ENCODE measurements at regions not wholly inside any gene's neighbourhood (a gene's known extent, or its start where the extent isn't known, plus 50 kb on each side); places are given as distances from the start of the nearest gene placed in this dataset.
"Not testable (repeated sequence)": the region's sequence is repeated elsewhere in the genome, so short reads cannot be mapped to it uniquely, and the experiment has no call there.

DNA sequence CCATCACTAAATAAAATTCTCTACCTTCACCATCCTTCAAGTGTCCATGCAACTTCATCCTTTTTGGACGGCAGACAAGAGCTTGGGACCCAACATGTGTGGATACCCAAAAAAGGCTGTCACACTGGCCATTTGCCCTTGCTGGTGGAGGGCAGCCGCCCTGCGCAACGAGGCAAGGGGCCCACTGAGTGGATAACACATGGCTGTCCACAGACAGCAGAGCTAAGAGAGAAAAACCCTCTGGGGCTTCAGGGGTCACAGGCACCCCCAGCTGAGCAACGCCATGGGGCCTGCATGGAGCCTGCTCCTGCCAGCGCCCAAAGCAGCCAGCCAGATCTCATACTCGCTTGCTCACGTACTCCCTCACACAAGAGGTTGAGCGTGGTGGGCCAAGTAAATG, 205.9 kb upstream of the NREP start:
- Histone ChIP-seq H3K9me3 (ENCODE audit: control extremely low read depth in 1 of 5, control insufficient read depth in 4 of 5, insufficient read depth in 2 of 5, low read depth in 1 of 5, low read length in 4 of 5) (peaks cover 0 to 3% (median 0%) of the 10 kb centered on the region in 5 experiments), H3K27me3 (replicated peaks in 2 of 5; ENCODE audit: control insufficient read depth in 4 of 5, insufficient read depth in 5 of 5, low read length in 4 of 5) (no peaks in the 10 kb centered on the region), H3K4me3 (ENCODE audit: control insufficient read depth in 1 of 7, extremely low read depth in 1 of 7, insufficient read depth in 4 of 7, low read depth in 2 of 7, low read length in 6 of 7) (no peak overlapping the region), H3K4me1 (ENCODE audit: control extremely low read depth in 1 of 4, control insufficient read depth in 4 of 4, insufficient read depth in 4 of 4, low read length in 3 of 4) (no peaks in the 10 kb centered on the region), H3K27ac (ENCODE audit: insufficient read depth in 1 of 2, low read depth in 1 of 2, low read length in 2 of 2, poor library complexity in 1 of 2, severe bottlenecking in 2 of 2) (no peak overlapping the region), H3K36me3 (ENCODE audit: control insufficient read depth in 4 of 4, insufficient read depth in 4 of 4, low read length in 3 of 4) (no peaks in the 10 kb centered on the region)
- DNase-seq: no peak
- 97% methylated on average over 8 of the region's 9 CpGs for WGBS (ENCODE audit: insufficient coverage)
- POLR2A ChIA-PET: interaction anchor here (0.6 kb wide), 1 partner anchor 13 kb away, joined by 3 read pairs; no protein-coding TSS in a partner anchor
- CTCF ChIA-PET: interaction anchor here (1.6 kb wide), 1 partner anchor 12 kb away, joined by 3 read pairs; no protein-coding TSS in a partner anchor

DNA sequence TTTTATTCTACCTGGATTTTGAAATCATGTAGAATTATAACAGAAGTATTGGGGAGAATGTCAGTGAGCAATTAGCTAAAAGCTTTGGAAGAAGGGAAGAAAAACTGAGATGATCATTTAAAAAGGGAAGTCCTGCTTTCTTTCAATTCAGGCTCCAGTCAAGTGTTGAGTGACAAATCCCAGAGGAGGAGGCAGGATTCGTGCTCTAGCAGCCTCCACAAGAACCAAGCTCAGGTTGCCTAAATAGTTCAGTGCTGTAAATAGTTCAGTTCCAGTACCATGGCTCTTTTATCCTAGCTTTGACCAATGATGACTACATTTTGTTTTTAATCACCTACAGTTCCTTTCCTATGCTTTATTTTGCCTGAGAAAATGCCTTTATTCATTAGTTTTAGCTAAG, 204.9 kb upstream of the NREP start:
- Histone ChIP-seq H3K9me3 (ENCODE audit: control extremely low read depth in 1 of 5, control insufficient read depth in 4 of 5, insufficient read depth in 2 of 5, low read depth in 1 of 5, low read length in 4 of 5) (peaks cover 0 to 3% (median 0%) of the 10 kb centered on the region in 5 experiments), H3K4me1 (ENCODE audit: control extremely low read depth in 1 of 4, control insufficient read depth in 4 of 4, insufficient read depth in 4 of 4, low read length in 3 of 4) (no peaks in the 10 kb centered on the region), H3K27ac (ENCODE audit: insufficient read depth in 1 of 2, low read depth in 1 of 2, low read length in 2 of 2, poor library complexity in 1 of 2, severe bottlenecking in 2 of 2) (no peak overlapping the region), H3K36me3 (ENCODE audit: control insufficient read depth in 4 of 4, insufficient read depth in 4 of 4, low read length in 3 of 4) (no peaks in the 10 kb centered on the region), H3K4me3 (ENCODE audit: control insufficient read depth in 1 of 7, extremely low read depth in 1 of 7, insufficient read depth in 4 of 7, low read depth in 2 of 7, low read length in 6 of 7) (no peak overlapping the region), H3K27me3 (replicated peaks in 2 of 5; ENCODE audit: control insufficient read depth in 4 of 5, insufficient read depth in 5 of 5, low read length in 4 of 5) (no peaks in the 10 kb centered on the region)
- CTCF ChIA-PET: interaction anchor here (1.6 kb wide), 1 partner anchor 13 kb away, joined by 3 read pairs; no protein-coding TSS in a partner anchor
- no CpG with 5 or more reads among the region's 1 CpG for whole genome bisulfite sequencing (ENCODE audit: insufficient coverage)
- DNase-seq: no peak
- POLR2A ChIA-PET: no interaction called here

GRCh38 chr5:111960476-111961215, 203.7 kb upstream of the NREP start:
- no peaks in the 10 kb centered on the region for H3K27me3 ChIP-seq (replicated peaks in 2 of 5; ENCODE audit: control insufficient read depth in 4 of 5, insufficient read depth in 5 of 5, low read length in 4 of 5)
- no peak overlapping the region for H3K27ac ChIP-seq (ENCODE audit: insufficient read depth in 1 of 2, low read depth in 1 of 2, low read length in 2 of 2, poor library complexity in 1 of 2, severe bottlenecking in 2 of 2)
- POLR2A ChIA-PET: no interaction called here
- H3K4me1 ChIP-seq (ENCODE audit: control extremely low read depth in 1 of 4, control insufficient read depth in 4 of 4, insufficient read depth in 4 of 4, low read length in 3 of 4): no peaks in the 10 kb centered on the region
- 92% methylated on average over 1 of the region's 2 CpGs for WGBS (ENCODE audit: insufficient coverage)
- H3K4me3 ChIP-seq (ENCODE audit: control insufficient read depth in 1 of 7, extremely low read depth in 1 of 7, insufficient read depth in 4 of 7, low read depth in 2 of 7, low read length in 6 of 7): no peak overlapping the region
- DNase-seq: no peak
- peaks cover 0 to 3% (median 0%) of the 10 kb centered on the region in 5 experiments for H3K9me3 ChIP-seq (ENCODE audit: control extremely low read depth in 1 of 5, control insufficient read depth in 4 of 5, insufficient read depth in 2 of 5, low read depth in 1 of 5, low read length in 4 of 5)
- H3K36me3 ChIP-seq (ENCODE audit: control insufficient read depth in 4 of 4, insufficient read depth in 4 of 4, low read length in 3 of 4): no peaks in the 10 kb centered on the region
- CTCF ChIA-PET: interaction anchor here (0.5 kb wide), 1 partner anchor 414 kb away, joined by 3 read pairs; no protein-coding TSS in a partner anchor

DNA sequence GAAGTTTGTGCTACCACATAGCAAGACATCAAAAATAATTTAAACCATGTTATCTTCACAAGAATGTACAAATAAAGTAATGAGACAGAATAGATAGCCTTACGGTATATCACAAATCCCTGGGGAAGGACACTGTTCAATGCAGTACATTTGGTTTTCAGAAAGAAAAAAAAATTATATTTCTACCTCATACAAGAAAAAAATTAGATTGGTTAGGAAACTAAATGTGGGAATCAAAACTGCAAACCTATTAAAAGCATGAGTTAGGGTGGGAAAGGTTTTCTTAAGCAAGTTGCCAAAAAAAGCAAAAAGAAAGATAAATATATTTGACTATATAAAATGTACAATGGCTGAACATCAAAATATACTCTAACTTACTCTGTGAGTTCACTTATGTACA, 201.9 kb upstream of the NREP start:
- no peak for DNase-seq
- no peak overlapping the region for H3K27ac ChIP-seq (ENCODE audit: insufficient read depth in 1 of 2, low read depth in 1 of 2, low read length in 2 of 2, poor library complexity in 1 of 2, severe bottlenecking in 2 of 2)
- H3K36me3 ChIP-seq (ENCODE audit: control insufficient read depth in 4 of 4, insufficient read depth in 4 of 4, low read length in 3 of 4): no peaks in the 10 kb centered on the region
- H3K4me3 ChIP-seq (ENCODE audit: control insufficient read depth in 1 of 7, extremely low read depth in 1 of 7, insufficient read depth in 4 of 7, low read depth in 2 of 7, low read length in 6 of 7): no peak overlapping the region
- ChIA-PET POLR2A (no interaction called here), CTCF (interaction anchor here (0.6 kb wide), 1 partner anchor 154 kb away, joined by 3 read pairs; no protein-coding TSS in a partner anchor)
- peaks cover 0 to 3% (median 0%) of the 10 kb centered on the region in 5 experiments for H3K9me3 ChIP-seq (ENCODE audit: control extremely low read depth in 1 of 5, control insufficient read depth in 4 of 5, insufficient read depth in 2 of 5, low read depth in 1 of 5, low read length in 4 of 5)
- WGBS (ENCODE audit: insufficient coverage): no CpG with 5 or more reads among the region's 1 CpG
- no peaks in the 10 kb centered on the region for H3K4me1 ChIP-seq (ENCODE audit: control extremely low read depth in 1 of 4, control insufficient read depth in 4 of 4, insufficient read depth in 4 of 4, low read length in 3 of 4)
- no peaks in the 10 kb centered on the region for H3K27me3 ChIP-seq (replicated peaks in 2 of 5; ENCODE audit: control insufficient read depth in 4 of 5, insufficient read depth in 5 of 5, low read length in 4 of 5)

DNA sequence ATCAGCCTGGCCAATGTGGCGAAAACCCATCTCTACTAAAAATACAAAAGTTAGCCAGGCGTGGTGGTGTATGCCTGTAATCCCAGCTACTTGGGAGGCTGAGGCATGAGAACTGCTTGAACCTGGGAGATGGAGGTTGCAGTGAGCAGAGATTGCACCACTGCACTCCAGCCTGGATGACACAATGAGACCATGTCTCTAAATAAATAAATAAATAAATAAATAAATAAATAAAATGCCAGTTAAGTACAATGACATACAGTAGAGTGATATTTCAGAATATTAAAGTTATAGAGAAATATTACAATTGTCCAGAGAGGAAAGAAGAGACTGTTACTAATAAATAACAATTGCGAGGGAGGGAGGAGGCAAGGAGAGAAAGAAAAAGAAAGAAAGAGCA, 199.8 kb upstream of the NREP start:
- 100% methylated on average over 2 of the region's 3 CpGs for WGBS (ENCODE audit: insufficient coverage)
- H3K27ac ChIP-seq (ENCODE audit: insufficient read depth in 1 of 2, low read depth in 1 of 2, low read length in 2 of 2, poor library complexity in 1 of 2, severe bottlenecking in 2 of 2); H3K36me3 ChIP-seq (ENCODE audit: control insufficient read depth in 4 of 4, insufficient read depth in 4 of 4, low read length in 3 of 4); H3K4me3 ChIP-seq (ENCODE audit: control insufficient read depth in 1 of 7, extremely low read depth in 1 of 7, insufficient read depth in 4 of 7, low read depth in 2 of 7, low read length in 6 of 7); CTCF ChIA-PET; H3K9me3 ChIP-seq (ENCODE audit: control extremely low read depth in 1 of 5, control insufficient read depth in 4 of 5, insufficient read depth in 2 of 5, low read depth in 1 of 5, low read length in 4 of 5); DNase-seq; H3K4me1 ChIP-seq (ENCODE audit: control extremely low read depth in 1 of 4, control insufficient read depth in 4 of 4, insufficient read depth in 4 of 4, low read length in 3 of 4); H3K27me3 ChIP-seq (replicated peaks in 2 of 5; ENCODE audit: control insufficient read depth in 4 of 5, insufficient read depth in 5 of 5, low read length in 4 of 5): not testable (repeated sequence)
- POLR2A ChIA-PET: interaction anchor here (0.6 kb wide), 1 partner anchor 400 kb away, joined by 3 read pairs; no protein-coding TSS in a partner anchor

DNA sequence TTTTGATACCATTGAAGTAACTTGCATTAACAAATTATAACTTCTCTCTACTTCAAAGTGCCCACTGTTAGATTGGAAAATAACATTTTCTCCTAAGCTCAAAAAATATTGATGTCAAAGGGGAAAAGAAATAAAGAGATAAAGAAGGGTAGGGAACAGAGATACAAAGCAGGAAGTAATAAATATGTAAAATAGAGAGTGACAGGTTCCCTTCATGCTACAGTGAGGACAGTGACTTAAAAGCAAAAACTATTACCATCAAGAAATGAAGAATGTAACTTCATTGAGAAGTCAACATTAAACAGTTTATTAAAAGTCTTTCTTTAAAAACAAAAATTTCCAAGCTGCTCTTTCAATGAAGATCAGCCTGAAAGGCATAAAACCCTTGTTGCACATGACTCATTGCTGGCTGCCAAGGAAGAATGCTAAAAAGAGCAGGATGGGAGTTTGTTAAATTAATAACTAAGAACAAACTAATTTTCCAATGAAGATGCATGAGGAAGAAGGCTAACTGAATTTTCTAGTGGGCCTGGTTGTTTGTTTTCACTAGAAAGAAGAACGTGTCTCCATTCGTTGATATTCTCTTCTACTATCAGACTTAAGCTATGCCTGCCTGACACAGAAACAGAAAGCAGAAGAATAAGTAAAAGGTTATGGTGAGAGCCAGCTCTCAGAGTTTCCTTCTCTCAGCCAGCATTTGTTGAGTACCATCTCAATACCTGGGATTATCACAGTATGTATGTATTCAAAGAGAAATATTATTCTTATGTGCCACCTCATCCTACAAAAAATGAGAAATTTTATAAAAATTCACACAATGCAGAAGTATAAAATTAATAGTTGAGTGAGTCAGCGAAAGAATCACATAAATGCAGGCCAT, 197.8 kb upstream of the NREP start:
- Histone ChIP-seq H3K4me1 (ENCODE audit: control extremely low read depth in 1 of 4, control insufficient read depth in 4 of 4, insufficient read depth in 4 of 4, low read length in 3 of 4) (no peaks in the 10 kb centered on the region), H3K36me3 (ENCODE audit: control insufficient read depth in 4 of 4, insufficient read depth in 4 of 4, low read length in 3 of 4) (no peaks in the 10 kb centered on the region), H3K27ac (ENCODE audit: insufficient read depth in 1 of 2, low read depth in 1 of 2, low read length in 2 of 2, poor library complexity in 1 of 2, severe bottlenecking in 2 of 2) (no peak overlapping the region), H3K4me3 (ENCODE audit: control insufficient read depth in 1 of 7, extremely low read depth in 1 of 7, insufficient read depth in 4 of 7, low read depth in 2 of 7, low read length in 6 of 7) (no peak overlapping the region), H3K9me3 (ENCODE audit: control extremely low read depth in 1 of 5, control insufficient read depth in 4 of 5, insufficient read depth in 2 of 5, low read depth in 1 of 5, low read length in 4 of 5) (no peaks in the 10 kb centered on the region), H3K27me3 (replicated peaks in 2 of 5; ENCODE audit: control insufficient read depth in 4 of 5, insufficient read depth in 5 of 5, low read length in 4 of 5) (no peaks in the 10 kb centered on the region)
- DNase-seq: no peak
- POLR2A ChIA-PET: no interaction called here
- CTCF ChIA-PET: interaction anchor here (1.2 kb wide), 1 partner anchor 10 kb away, joined by 4 read pairs; no protein-coding TSS in a partner anchor
- no CpG with 5 or more reads among the region's 3 CpGs for WGBS (ENCODE audit: insufficient coverage)
